NCI-H2227 (cell line): ENCODE measurements at regions not wholly inside any gene's neighbourhood (a gene's known extent, or its start where the extent isn't known, plus 50 kb on each side); places are given as distances from the start of the nearest gene placed in this dataset.

Experiments
- DNase-seq: peaks from one replicate; lab custom pipeline; 2025; ENCODE audit not compliant: unreplicated experiment; lab: John Stamatoyannopoulos, UW

- DNase-seq: peak; percentile 49
These were observed 57.4 kb downstream of the IGLL1 start for GRCh38 chr22:23522623-23523251.

DNA sequence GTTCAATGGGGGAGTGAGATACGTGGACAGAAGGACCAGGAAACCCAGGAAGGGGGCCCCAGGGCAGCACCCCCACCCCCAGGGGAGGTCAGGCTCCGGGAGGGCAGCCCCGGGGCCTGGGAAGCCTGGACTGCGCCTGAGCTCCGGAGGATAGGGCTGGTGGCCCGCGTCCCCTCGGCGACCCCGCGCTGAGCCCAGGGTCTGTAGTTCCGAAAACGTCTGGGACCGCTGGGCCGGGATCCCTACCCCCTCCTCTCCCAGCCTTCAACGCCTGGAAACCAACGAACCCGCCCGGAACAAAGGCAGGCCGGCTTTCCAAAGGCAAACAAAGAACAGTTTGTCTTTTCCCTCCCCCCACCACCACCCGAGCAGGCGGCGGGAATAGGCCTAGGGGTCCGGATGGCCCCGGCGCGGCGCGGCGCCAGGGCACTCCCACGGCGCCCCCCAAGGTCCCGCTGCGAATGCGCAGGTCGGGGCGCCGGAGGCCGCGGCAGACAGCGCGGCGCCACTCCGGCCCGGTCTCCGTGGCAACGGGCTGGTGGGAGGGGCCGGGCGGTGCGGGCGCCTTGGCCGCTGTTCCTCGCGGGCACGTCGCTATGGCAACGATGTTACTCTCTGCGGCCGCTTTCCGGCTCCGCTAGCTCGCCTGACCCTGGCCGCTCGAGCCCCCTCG, 58.5 kb downstream of the IGLL1 start:
- peak; percentile 97 for DNase-seq

GRCh38 chr22:23520863-23521440, 59.1 kb downstream of the IGLL1 start:
- DNase-seq: peak; percentile 39

- DNase-seq: no peak
These were observed 60.5 kb downstream of the IGLL1 start for GRCh38 chr22:23519442-23520157.

DNA sequence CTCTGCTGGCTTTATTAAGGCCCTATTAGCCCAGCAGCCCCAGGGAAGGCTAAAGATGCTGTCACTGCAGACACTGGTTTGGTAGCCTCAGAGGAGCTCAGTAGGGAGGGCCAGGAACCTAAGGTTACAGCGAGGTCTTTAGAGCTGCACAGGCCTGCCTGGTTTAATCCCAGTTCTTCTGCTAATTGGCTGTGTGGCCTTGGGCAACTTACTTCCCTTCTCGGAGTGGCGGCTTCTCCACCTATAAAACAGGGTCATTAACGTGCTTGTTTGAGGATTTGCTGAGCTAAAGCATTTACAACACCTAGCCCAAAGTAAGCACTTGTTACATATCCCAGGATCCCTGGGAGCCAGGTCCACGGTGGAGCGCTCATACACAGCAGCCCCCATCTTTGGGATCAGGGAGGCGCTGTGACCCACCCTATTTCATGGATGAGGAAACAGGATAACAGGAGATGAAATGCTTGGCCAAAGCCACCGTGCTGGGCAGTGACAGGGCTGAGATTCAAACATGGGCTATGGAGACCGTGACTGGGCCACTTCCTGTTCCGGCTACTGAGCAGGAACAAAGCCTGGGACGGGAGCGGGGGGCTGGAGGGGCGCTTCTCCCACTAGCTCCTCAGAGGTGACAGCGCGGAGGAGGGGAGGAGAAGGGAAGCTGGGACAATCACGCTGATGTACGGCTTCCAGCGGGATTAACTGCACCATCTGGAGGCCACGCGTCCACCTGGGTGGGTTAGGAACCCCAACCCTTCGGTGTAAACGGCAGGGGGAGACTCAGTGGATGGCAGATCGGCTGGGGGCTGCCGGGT, 61.5 kb downstream of the IGLL1 start:
- DNase-seq: no peak

DNA sequence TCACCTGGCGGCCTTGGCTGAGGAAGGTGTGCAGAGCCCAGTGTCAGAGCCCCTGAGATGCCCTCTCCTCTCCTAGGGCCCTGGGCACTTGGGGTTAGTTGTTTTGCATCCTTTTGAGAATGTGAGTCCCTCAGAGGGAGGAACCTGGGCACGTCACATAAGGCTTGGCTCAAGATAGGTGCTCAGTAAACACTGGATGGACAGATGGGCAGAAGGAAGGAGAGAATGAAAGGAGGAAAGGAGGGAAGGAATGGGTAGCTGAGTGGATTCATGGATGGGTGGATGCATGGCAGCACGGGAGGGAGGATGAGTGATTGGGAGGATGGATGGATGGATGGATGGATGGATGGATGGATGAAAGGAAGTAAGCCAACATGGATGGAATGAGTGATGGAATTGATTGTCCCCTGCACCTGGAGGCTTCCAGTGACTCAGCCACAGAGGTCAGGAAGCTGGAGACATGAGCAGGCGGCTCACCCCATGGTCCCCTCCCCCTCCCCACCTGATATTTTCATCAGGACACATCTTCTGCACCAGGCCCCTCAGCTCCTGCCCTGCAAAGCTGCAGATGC, 62.2 kb downstream of the IGLL1 start:
- DNase-seq: no peak

DNA sequence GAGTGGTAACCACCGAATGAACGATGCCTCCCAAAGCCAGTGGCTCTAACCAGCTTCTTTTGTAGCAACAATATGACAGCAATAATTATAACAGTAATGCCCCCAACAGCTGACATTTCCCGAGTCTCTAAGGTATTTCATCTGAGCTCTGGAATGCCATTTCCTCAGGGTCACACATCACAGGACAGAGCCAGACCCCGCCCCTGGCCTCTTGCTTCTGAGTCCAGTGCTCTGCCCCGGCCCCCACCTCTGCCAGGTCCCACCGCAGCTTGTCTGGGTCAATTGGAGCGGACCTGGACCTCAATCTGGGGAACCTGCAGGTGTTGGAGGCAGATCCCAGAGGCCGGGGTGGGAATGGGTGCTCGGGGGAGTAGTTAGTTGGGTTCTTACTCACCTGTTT, 63.8 kb downstream of the IGLL1 start:
- no peak for DNase-seq

DNA sequence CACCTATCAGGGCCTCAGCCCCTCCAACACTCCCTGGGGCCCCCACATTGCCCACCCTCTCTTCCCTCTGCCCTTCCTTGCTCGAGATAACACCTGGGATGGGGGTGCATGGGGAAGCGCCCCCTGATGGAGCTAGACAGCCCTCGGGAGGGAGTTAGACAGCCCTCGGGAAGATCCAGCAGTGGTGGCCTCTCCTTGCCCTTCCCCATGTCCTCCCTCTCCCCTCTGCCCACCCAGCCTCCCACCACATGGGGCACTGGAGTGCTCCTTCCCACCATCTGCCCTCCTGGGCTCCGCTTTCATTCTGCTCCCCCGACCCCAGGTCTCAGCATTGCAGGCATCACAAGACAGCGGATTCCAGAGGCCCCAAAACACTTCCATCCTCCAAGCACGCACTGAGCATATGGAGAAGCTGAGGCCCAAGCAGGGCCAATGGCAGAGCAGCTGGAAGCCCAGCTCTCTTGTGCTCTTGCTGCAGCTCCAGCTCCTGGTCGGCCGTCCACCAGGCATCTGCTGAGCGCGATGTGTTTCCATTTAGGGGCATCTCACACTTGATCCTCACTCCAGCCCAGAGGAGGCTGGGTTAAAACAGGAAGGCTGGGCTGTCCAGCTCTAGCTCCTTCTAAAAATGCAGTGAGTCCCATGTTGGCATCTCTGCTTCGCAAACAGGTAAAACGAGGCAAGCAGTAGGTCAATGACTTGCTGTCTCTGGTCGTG, 65.6 kb downstream of the IGLL1 start:
- no peak for DNase-seq

- DNase-seq: no peak
These were observed 66.4 kb downstream of the IGLL1 start for GRCh38 chr22:23513705-23514104.

DNA sequence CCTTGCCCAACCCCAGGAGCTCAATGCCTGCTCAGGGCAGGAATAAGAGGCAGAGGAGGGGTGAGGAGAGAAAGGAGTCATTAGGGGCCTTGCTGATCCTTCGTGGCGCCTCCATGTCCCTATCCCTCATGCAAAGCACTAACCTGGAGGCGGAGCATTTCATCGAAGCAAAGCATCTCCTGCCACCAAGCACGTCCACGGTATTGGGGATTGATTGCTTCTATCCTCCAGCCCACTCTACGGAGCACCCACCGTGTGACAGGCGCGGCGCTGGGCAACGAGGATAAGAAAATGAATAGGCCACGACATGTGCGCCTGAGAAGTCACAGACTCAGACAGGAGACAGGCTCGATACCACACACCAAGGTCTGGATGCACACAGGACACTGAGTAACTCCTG, 67.0 kb downstream of the IGLL1 start:
- no peak for DNase-seq

DNA sequence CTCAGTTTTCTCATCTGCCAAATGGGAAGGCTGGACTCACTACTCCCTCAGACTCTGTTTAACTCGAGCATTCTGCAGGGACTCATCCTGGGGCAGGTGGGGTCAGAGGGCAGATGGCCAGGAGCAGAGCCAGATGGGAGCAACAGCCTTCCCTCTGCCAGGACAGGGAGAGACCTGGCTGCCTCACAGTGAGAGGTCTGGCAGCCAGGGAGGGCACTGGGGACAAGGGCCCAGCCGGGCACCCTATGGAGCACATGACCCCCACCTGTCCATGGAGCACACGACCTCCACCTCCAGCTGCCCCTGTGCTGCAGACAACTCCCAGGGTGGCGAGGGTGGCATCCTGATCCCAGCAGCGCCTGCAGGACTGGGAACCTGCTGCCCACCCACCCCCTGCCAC, 67.4 kb downstream of the IGLL1 start:
- no peak for DNase-seq

- no peak for DNase-seq
These were observed 67.8 kb downstream of the IGLL1 start for GRCh38 chr22:23512348-23512705.

DNA sequence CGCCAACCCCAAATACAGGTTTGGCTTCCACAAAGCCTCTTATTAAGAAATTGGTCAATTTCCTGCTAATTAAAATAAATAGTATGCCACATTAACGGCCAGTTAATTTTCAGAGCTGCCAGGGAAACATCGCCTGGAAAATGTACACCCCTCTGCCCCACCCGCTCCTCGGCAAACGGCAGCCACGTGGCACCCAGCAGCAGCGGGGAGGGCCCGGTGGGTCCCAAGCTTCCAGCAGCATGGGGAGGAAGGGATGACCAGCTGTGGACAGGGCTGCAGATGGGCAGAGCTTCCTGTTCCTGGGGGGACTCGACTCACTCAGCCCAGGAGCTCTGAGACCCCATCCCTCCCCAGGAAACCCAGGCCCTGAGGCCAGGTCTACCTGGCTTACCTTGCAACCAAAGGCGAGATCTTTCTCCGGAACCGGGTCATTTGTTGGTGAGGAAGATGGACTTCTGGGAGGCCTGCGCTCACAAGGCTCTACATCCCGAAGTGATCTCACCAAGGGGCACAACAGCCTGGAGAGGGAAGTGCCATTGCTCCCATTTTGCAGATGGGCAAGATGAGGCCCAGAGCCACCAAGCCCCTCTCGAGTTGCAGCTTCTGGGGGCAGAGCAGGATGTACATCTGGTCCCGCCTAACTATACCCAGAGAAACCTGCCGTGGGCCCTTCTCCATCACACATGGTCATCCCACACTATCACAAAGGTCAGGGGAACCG, 68.3 kb downstream of the IGLL1 start:
- no peak for DNase-seq

DNA sequence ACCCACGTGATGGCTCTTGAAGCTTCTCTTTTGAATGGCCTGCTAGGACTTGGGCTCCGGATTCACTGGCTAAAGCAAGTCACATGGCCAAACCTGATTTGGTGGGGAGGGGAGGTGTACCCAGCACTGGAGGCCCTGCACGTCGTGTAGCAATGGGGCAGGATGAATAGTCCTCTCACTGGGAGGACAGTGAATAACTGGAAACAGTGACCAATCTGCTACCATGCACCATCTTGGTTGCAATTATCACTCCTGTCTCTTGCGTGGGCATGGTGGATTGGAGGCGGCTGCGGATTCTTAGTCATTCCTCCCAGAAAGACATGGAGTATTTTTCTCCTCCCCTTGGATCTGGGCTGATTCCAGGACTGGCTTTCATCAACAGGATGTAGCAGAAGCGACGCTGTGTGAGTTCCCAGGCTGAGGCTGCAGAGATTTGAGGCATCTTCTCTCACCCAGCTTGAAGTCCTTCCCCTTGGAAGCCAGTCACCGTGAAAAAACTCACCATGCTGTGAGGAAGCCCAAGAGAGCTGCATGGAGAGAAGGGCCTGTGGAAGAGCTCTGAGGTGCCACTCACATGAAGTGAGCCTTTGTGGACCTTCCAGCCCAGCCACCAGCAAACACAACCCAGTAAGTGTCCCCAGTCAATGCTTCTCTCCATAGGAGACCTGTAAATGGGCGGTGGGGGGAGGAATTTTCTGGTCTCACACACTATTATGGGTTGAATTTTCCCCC, 70.4 kb downstream of the IGLL1 start:
- no peak for DNase-seq

DNA sequence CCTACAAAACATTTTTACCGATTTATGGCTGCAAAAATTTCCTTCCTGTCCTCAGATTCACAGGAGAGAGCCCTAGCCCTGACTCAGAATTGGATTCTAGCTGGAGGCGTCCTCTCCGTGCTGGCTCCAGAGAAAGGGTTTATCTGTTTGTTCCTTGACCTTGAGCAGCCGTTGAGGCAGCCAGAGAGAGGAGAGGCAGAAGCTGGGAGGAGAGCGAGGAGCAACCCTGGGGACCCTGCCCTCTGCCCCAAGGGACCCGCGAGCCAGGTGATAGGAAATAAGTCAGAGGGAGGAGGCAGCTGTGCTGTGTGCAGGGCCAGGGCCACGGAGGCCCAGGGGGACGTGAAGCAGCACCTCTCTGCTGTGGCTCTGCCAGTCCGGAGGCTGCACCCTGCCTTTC, 75.6 kb downstream of the IGLL1 start:
- no peak for DNase-seq

DNA sequence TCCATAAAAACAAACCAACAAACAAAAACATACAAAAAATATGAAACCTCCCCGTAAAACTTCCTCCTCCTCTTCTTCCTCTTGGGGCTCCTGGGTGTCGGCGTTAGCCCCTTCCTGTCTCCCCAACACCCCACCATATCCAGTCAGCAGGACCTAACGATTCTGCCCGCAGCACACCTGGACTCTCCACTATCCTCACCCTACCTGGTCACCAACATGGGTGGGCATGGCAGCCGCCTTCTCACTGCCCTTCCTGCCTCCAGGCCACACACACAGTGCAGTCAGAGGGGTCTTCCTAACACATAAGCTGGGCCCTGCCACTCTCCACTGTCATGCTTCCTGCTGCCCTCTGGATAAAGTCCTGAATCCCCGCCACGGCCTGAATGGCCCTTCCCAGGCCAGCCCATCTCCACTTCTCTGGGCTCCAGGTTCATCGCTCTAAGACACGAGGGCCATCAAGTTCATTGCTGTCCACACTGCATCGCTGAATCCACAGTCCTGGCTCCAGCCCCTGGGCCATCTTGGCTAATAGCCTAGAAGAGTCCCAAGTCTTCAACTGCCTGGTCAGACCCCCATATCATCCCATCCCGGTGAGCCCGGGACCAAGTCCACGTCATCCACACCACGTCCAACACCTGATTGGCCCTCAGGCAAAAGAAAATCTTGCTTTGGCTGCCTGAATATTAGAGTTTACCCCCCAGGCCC, 76.2 kb downstream of the IGLL1 start:
- DNase-seq: no peak

- DNase-seq: no peak
These were observed 76.9 kb downstream of the IGLL1 start for GRCh38 chr22:23503142-23503541.

DNA sequence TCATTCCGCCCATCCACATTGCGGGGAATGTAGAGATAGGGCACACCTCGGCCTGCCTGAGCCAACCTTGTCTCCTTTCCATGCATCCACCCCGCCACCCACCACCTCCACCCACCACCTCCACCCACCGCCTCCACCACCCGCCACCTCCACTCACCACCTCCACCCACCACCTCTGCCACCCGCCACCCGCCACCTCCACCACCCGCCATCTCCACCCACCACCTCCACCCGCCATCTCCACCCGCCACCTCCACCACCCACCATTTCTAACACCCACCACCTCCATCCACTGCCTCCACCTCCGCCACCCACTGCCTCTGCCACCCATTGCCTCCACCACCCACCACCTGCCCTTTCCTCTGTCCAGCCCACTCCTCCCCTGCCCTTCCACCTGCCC, 78.4 kb downstream of the IGLL1 start:
- no peak for DNase-seq
